ENCODE measurements at regions not wholly inside any gene's neighbourhood (a gene's known extent, or its start where the extent isn't known, plus 50 kb on each side); places are given as distances from the start of the nearest gene placed in this dataset.

GRCh38 chr3:101950510-101950909 is 101.2 kb downstream of the NFKBIZ start:
- WGBS = 7% methylated on average over 3 of the region's 4 CpGs
- H2AK5ac ChIP-seq (ENCODE audit: low read length, severe bottlenecking) = no peak overlapping the region
- H2BK12ac ChIP-seq (ENCODE audit: low read length in 2 of 2) = no peak overlapping the region
- no peak overlapping the region for H3K4ac ChIP-seq (ENCODE audit: low read depth in 1 of 2, low read length in 2 of 2)
- H3K27me3 ChIP-seq (ENCODE audit: control insufficient read depth in 1 of 2, insufficient read depth in 1 of 2, low read length in 2 of 2) = no peaks in the 10 kb centered on the region
- H2BK120ac ChIP-seq (ENCODE audit: low read depth, low read length) = no peak overlapping the region
- peak overlapping the region; percentile 92 for H3K27ac ChIP-seq (ENCODE audit: low read length, poor library complexity, severe bottlenecking)
- no peak overlapping the region for H2AFZ ChIP-seq (ENCODE audit: low read depth, low read length)
- H3K79me1 ChIP-seq (replicated peaks; ENCODE audit: low read length, poor library complexity, severe bottlenecking) = no peaks in the 10 kb centered on the region
- H4K8ac ChIP-seq (ENCODE audit: low read length) = no peak overlapping the region
- H2BK15ac ChIP-seq (ENCODE audit: low read depth, poor library complexity, severe bottlenecking) = no peak overlapping the region
- no peaks in the 10 kb centered on the region for H3K36me3 ChIP-seq (ENCODE audit: control insufficient read depth in 1 of 2, insufficient read depth in 2 of 2, low read depth in 1 of 2, low read length in 2 of 2)
- H3K18ac ChIP-seq (ENCODE audit: low read depth in 1 of 2, low read length in 2 of 2) = no peak overlapping the region
- no peaks in the 10 kb centered on the region for H3K9me3 ChIP-seq (ENCODE audit: control insufficient read depth, low read length)
- H3K9ac ChIP-seq (ENCODE audit: low read length) = peak overlapping the region; percentile 11
- H4K91ac ChIP-seq (ENCODE audit: low read length) = no peak overlapping the region
- no peak overlapping the region for H3K23ac ChIP-seq (ENCODE audit: low read length in 2 of 2)
- no peak overlapping the region for H2BK5ac ChIP-seq (ENCODE audit: low read depth, low read length, poor library complexity, severe bottlenecking)
- H3K14ac ChIP-seq (ENCODE audit: low read length in 2 of 2) = no peak overlapping the region
- DNase-seq = peak; percentile 99
- peaks cover 4% of the 10 kb centered on the region for H3K4me1 ChIP-seq (ENCODE audit: control insufficient read depth, insufficient read depth, low read depth, low read length)
- no peak overlapping the region for H3K4me3 ChIP-seq (ENCODE audit: insufficient read depth in 1 of 2, low read depth in 1 of 2, low read length in 2 of 2)
- H3K4me2 ChIP-seq (ENCODE audit: low read length, poor library complexity, severe bottlenecking) = no peak overlapping the region

DNA sequence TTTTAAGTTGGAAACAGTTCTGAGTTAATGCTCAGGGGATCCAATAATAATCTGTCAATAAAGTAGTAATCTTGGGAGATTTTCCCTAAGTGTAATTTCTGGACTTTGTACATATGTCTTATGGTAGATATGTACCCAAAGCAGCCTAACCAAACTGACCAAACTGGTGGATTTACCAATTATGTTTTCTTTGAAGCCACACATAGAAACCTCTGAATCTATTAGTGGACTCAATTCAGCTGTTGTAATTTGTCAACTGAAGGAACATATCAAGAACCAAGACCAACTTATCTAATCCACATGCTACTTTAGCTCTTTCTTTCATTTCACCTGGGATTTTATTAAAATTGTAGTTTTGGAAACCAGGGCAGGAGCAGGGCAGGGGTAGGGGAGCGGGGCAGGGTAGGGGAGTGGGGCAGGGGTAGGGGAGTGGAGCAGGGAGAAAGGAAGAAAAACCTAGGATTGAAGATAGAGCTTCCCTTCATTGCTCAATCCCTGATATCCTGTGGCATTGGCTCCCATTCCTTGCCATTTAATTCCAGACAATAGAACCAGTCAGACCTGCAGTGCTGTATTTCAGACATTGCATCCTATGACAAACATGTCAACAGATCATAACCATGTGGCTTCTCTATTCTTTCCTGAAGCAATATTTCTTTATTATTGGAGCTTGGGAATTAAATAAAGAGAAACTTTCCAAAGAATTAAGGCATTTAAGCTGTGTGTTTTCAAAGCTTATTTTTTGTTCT is 101.8 kb downstream of the NFKBIZ start:
- no peak overlapping the region for H3K4me2 ChIP-seq (ENCODE audit: low read length, poor library complexity, severe bottlenecking)
- no peak overlapping the region for H2BK12ac ChIP-seq (ENCODE audit: low read length in 2 of 2)
- no peak overlapping the region for H3K14ac ChIP-seq (ENCODE audit: low read length in 2 of 2)
- no peak overlapping the region for H2BK15ac ChIP-seq (ENCODE audit: low read depth, poor library complexity, severe bottlenecking)
- no peak overlapping the region for H3K23ac ChIP-seq (ENCODE audit: low read length in 2 of 2)
- no peak overlapping the region for H3K4me3 ChIP-seq (ENCODE audit: insufficient read depth in 1 of 2, low read depth in 1 of 2, low read length in 2 of 2)
- no peak overlapping the region for H3K18ac ChIP-seq (ENCODE audit: low read depth in 1 of 2, low read length in 2 of 2)
- H3K27me3 ChIP-seq (ENCODE audit: control insufficient read depth in 1 of 2, insufficient read depth in 1 of 2, low read length in 2 of 2) = no peaks in the 10 kb centered on the region
- peak overlapping the region; percentile 23 for H2AK5ac ChIP-seq (ENCODE audit: low read length, severe bottlenecking)
- no peak overlapping the region for H4K91ac ChIP-seq (ENCODE audit: low read length)
- WGBS = no CpG with 5 or more reads among the region's 1 CpG
- H3K36me3 ChIP-seq (ENCODE audit: control insufficient read depth in 1 of 2, insufficient read depth in 2 of 2, low read depth in 1 of 2, low read length in 2 of 2) = no peaks in the 10 kb centered on the region
- peak overlapping the region; percentile 92 for H3K27ac ChIP-seq (ENCODE audit: low read length, poor library complexity, severe bottlenecking)
- no peak for DNase-seq
- H2BK120ac ChIP-seq (ENCODE audit: low read depth, low read length) = no peak overlapping the region
- H3K4me1 ChIP-seq (ENCODE audit: control insufficient read depth, insufficient read depth, low read depth, low read length) = peaks cover 4% of the 10 kb centered on the region
- no peak overlapping the region for H3K4ac ChIP-seq (ENCODE audit: low read depth in 1 of 2, low read length in 2 of 2)
- no peaks in the 10 kb centered on the region for H3K9me3 ChIP-seq (ENCODE audit: control insufficient read depth, low read length)
- no peak overlapping the region for H2BK5ac ChIP-seq (ENCODE audit: low read depth, low read length, poor library complexity, severe bottlenecking)
- no peak overlapping the region for H3K9ac ChIP-seq (ENCODE audit: low read length)
- no peaks in the 10 kb centered on the region for H3K79me1 ChIP-seq (replicated peaks; ENCODE audit: low read length, poor library complexity, severe bottlenecking)
- H4K8ac ChIP-seq (ENCODE audit: low read length) = no peak overlapping the region
- no peak overlapping the region for H2AFZ ChIP-seq (ENCODE audit: low read depth, low read length)

DNA sequence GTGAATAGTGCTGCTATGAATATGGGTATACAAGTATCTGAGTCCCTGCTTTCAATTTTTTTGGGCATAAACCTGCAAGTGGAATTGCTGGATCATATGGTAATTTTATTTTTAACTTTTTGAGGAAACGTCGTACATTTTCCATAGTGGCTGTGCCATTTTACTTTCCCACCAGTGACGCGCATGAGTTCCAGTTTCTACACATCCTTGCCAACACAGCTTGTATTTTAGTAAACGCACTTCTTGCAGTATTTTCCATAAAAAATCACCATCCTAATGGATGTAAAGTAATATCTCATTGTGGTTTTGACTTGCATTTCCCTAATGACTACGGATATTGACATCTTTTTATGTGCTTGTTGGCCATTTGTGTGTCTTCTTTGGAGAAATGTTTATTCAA is 105.0 kb downstream of the NFKBIZ start:
- H3K18ac ChIP-seq (ENCODE audit: low read depth in 1 of 2, low read length in 2 of 2) = no peak overlapping the region
- no peaks in the 10 kb centered on the region for H3K27me3 ChIP-seq (ENCODE audit: control insufficient read depth in 1 of 2, insufficient read depth in 1 of 2, low read length in 2 of 2)
- H3K9ac ChIP-seq (ENCODE audit: low read length) = no peak overlapping the region
- H4K91ac ChIP-seq (ENCODE audit: low read length) = no peak overlapping the region
- no peak overlapping the region for H2BK15ac ChIP-seq (ENCODE audit: low read depth, poor library complexity, severe bottlenecking)
- DNase-seq = no peak
- H3K4me1 ChIP-seq (ENCODE audit: control insufficient read depth, insufficient read depth, low read depth, low read length) = peaks cover 4% of the 10 kb centered on the region
- no peak overlapping the region for H2AK5ac ChIP-seq (ENCODE audit: low read length, severe bottlenecking)
- no peaks in the 10 kb centered on the region for H3K36me3 ChIP-seq (ENCODE audit: control insufficient read depth in 1 of 2, insufficient read depth in 2 of 2, low read depth in 1 of 2, low read length in 2 of 2)
- no peak overlapping the region for H3K4me2 ChIP-seq (ENCODE audit: low read length, poor library complexity, severe bottlenecking)
- no peak overlapping the region for H3K14ac ChIP-seq (ENCODE audit: low read length in 2 of 2)
- no peak overlapping the region for H2AFZ ChIP-seq (ENCODE audit: low read depth, low read length)
- no peak overlapping the region for H2BK5ac ChIP-seq (ENCODE audit: low read depth, low read length, poor library complexity, severe bottlenecking)
- H2BK12ac ChIP-seq (ENCODE audit: low read length in 2 of 2) = no peak overlapping the region
- H3K9me3 ChIP-seq (ENCODE audit: control insufficient read depth, low read length) = no peaks in the 10 kb centered on the region
- no peak overlapping the region for H4K8ac ChIP-seq (ENCODE audit: low read length)
- H3K79me1 ChIP-seq (replicated peaks; ENCODE audit: low read length, poor library complexity, severe bottlenecking) = no peaks in the 10 kb centered on the region
- WGBS = 98% methylated on average over 5 of the region's 6 CpGs
- H3K4ac ChIP-seq (ENCODE audit: low read depth in 1 of 2, low read length in 2 of 2) = no peak overlapping the region
- no peak overlapping the region for H3K23ac ChIP-seq (ENCODE audit: low read length in 2 of 2)
- no peak overlapping the region for H3K4me3 ChIP-seq (ENCODE audit: insufficient read depth in 1 of 2, low read depth in 1 of 2, low read length in 2 of 2)
- no peak overlapping the region for H2BK120ac ChIP-seq (ENCODE audit: low read depth, low read length)
- H3K27ac ChIP-seq (ENCODE audit: low read length, poor library complexity, severe bottlenecking) = no peak overlapping the region

GRCh38 chr3:101954936-101955335 is 105.6 kb downstream of the NFKBIZ start:
- DNase-seq = no peak

More at GRCh38 chr3:101954936-101955335, 105.6 kb downstream of the NFKBIZ start:
- Histone ChIP-seq H3K27me3 (ENCODE audit: control insufficient read depth in 1 of 2, insufficient read depth in 1 of 2, low read length in 2 of 2) (no peaks in the 10 kb centered on the region), H2BK5ac (ENCODE audit: low read depth, low read length, poor library complexity, severe bottlenecking) (no peak overlapping the region), H3K4me3 (ENCODE audit: insufficient read depth in 1 of 2, low read depth in 1 of 2, low read length in 2 of 2) (no peak overlapping the region), H3K79me1 (replicated peaks; ENCODE audit: low read length, poor library complexity, severe bottlenecking) (no peaks in the 10 kb centered on the region), H2BK12ac (ENCODE audit: low read length in 2 of 2) (no peak overlapping the region), H3K23ac (ENCODE audit: low read length in 2 of 2) (no peak overlapping the region), H2AK5ac (ENCODE audit: low read length, severe bottlenecking) (no peak overlapping the region), H3K18ac (ENCODE audit: low read depth in 1 of 2, low read length in 2 of 2) (no peak overlapping the region), H4K91ac (ENCODE audit: low read length) (no peak overlapping the region), H3K27ac (ENCODE audit: low read length, poor library complexity, severe bottlenecking) (no peak overlapping the region), H2BK120ac (ENCODE audit: low read depth, low read length) (no peak overlapping the region), H2AFZ (ENCODE audit: low read depth, low read length) (no peak overlapping the region), H3K36me3 (ENCODE audit: control insufficient read depth in 1 of 2, insufficient read depth in 2 of 2, low read depth in 1 of 2, low read length in 2 of 2) (no peaks in the 10 kb centered on the region), H3K4ac (ENCODE audit: low read depth in 1 of 2, low read length in 2 of 2) (no peak overlapping the region), H3K4me1 (ENCODE audit: control insufficient read depth, insufficient read depth, low read depth, low read length) (peaks cover 2% of the 10 kb centered on the region), H3K4me2 (ENCODE audit: low read length, poor library complexity, severe bottlenecking) (no peak overlapping the region), H3K14ac (ENCODE audit: low read length in 2 of 2) (no peak overlapping the region), H4K8ac (ENCODE audit: low read length) (no peak overlapping the region), H3K9ac (ENCODE audit: low read length) (no peak overlapping the region), H2BK15ac (ENCODE audit: low read depth, poor library complexity, severe bottlenecking) (no peak overlapping the region), H3K9me3 (ENCODE audit: control insufficient read depth, low read length) (no peaks in the 10 kb centered on the region)
- WGBS = no CpG with 5 or more reads among the region's 3 CpGs

All from mesenchymal stem cell (in vitro differentiated cells and primary cell).